WI38 (cell line): ENCODE measurements at regions not wholly inside any gene's neighbourhood (a gene's known extent, or its start where the extent isn't known, plus 50 kb on each side); places are given as distances from the start of the nearest gene placed in this dataset.
A peak's percentile ranks its signal among the peaks of the same experiment; 100 is the strongest.

Source experiments
- H3K4me3 ChIP-seq: 2 replicates; pipeline ENCODE4 v1.5.1; 2011; ENCODE audit warnings: low read depth, mild to moderate bottlenecking, control low read depth, low read length
- TF ChIP-seq, protein P1 (sequence below): IDR thresholded peaks from 2 replicates; pipeline ENCODE4 v1.5.1; 2012; ENCODE audit warnings: low read depth, mild to moderate bottlenecking, control low read depth, low read length

DNA sequence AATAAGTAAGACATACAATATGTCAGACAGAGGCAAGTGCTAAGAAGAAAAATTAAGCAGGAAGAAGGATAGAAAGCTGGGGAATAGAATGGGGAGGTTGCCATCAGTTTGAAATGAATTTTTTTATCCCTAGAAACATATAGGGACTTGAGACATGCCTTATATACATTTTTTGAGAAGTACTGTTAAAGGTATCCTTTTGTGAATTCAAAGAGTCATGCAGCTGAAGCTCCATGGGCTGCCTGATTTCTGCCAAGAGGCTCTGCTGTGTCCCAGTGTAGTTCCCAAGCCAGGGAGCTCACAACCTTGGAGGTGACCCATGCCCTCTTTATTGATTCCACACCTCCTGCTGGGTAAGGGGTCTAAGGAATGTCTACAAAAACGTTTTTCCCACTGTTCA lies 564.6 kb upstream of the DIPK2B start:
- peak overlapping the region; percentile 70 for H3K4me3 ChIP-seq

GRCh38 chrX:45762699-45763647 lies 562.3 kb upstream of the DIPK2B start:
- TF ChIP-seq, protein P1, sequence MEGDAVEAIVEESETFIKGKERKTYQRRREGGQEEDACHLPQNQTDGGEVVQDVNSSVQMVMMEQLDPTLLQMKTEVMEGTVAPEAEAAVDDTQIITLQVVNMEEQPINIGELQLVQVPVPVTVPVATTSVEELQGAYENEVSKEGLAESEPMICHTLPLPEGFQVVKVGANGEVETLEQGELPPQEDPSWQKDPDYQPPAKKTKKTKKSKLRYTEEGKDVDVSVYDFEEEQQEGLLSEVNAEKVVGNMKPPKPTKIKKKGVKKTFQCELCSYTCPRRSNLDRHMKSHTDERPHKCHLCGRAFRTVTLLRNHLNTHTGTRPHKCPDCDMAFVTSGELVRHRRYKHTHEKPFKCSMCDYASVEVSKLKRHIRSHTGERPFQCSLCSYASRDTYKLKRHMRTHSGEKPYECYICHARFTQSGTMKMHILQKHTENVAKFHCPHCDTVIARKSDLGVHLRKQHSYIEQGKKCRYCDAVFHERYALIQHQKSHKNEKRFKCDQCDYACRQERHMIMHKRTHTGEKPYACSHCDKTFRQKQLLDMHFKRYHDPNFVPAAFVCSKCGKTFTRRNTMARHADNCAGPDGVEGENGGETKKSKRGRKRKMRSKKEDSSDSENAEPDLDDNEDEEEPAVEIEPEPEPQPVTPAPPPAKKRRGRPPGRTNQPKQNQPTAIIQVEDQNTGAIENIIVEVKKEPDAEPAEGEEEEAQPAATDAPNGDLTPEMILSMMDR = no peak
- peak overlapping the region; percentile 28 for H3K4me3 ChIP-seq

More for the DNA sequence above, 564.6 kb upstream of the DIPK2B start:
- TF ChIP-seq, protein P1 = no peak

GRCh38 chrX:45761920-45762319 lies 561.2 kb upstream of the DIPK2B start:
- H3K4me3 ChIP-seq = no peak overlapping the region; the same call in 1 of the 2 replicates
- TF ChIP-seq, protein P1 = no peak

GRCh38 chrX:45760187-45760742 lies 559.6 kb upstream of the DIPK2B start:
- H3K4me3 ChIP-seq = peak overlapping the region; percentile 35
- TF ChIP-seq, protein P1 = no peak

GRCh38 chrX:45758738-45759397 lies 558.2 kb upstream of the DIPK2B start:
- TF ChIP-seq, protein P1 = no peak
- peak overlapping the region; percentile 20 for H3K4me3 ChIP-seq

- TF ChIP-seq, protein P1 = no peak
- peak overlapping the region; percentile 20 for H3K4me3 ChIP-seq
Observed at GRCh38 chrX:45758319-45758718, 557.6 kb upstream of the DIPK2B start.
